ENCODE measurements at regions not wholly inside any gene's neighbourhood (a gene's known extent, or its start where the extent isn't known, plus 50 kb on each side); places are given as distances from the start of the nearest gene placed in this dataset.

DNA sequence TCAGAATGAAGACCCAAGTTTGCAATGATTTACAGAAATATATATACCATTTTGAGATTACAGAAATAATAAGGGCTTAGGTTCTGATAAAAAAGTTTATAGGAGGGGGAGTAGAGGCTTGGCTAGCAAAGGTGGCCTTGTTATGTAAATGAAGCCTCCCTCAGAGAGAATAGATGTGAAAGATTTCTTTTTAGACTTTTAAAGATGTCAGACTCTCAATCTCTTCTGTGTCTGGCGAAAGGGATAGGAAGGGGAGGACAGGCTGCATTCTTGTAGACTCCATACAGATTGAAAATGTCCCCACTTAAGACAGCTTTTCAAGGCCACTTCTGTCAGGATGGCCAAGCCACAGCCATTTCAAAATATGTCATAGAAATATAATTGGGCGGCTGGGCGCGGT lies 63.1 kb upstream of the CLINT1 start:
- H3K4me1 ChIP-seq (ENCODE audit: control insufficient read depth, insufficient read depth, low read length) = peaks cover 60% of the 10 kb centered on the region
- no peaks in the 10 kb centered on the region for H3K27me3 ChIP-seq (ENCODE audit: control insufficient read depth, insufficient read depth, low read length)
- no peak overlapping the region for H3K4me3 ChIP-seq (ENCODE audit: low read length)
- H3K36me3 ChIP-seq (ENCODE audit: control insufficient read depth, insufficient read depth, low read length) = no peaks in the 10 kb centered on the region
- no peak overlapping the region for H3K9ac ChIP-seq (ENCODE audit: low read length)
- H3K9me3 ChIP-seq (ENCODE audit: control insufficient read depth, low read length) = no peaks in the 10 kb centered on the region

DNA sequence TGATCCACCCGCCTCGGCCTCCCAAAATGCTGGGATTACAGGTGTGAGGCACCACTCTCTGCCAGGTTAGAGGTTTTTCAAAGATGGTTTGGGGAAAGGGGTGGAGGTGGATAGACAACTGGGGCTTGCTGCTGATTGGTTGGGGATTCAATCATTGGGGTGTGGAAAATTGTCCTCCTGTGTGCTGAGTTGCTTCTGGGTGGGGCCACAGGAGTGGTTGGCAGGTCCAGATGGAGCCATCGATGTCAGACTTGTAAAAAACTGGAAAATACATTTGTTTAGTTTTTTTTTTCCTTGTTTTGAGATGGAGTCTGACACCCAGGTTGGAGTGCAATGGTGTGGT lies 61.9 kb upstream of the CLINT1 start:
- Histone ChIP-seq H3K4me1 (ENCODE audit: control insufficient read depth, insufficient read depth, low read length) (peaks cover 58% of the 10 kb centered on the region), H3K9me3 (ENCODE audit: control insufficient read depth, low read length) (no peaks in the 10 kb centered on the region), H3K27me3 (ENCODE audit: control insufficient read depth, insufficient read depth, low read length) (no peaks in the 10 kb centered on the region), H3K36me3 (ENCODE audit: control insufficient read depth, insufficient read depth, low read length) (no peaks in the 10 kb centered on the region), H3K4me3 (ENCODE audit: low read length) (no peak overlapping the region), H3K9ac (ENCODE audit: low read length) (no peak overlapping the region)

DNA sequence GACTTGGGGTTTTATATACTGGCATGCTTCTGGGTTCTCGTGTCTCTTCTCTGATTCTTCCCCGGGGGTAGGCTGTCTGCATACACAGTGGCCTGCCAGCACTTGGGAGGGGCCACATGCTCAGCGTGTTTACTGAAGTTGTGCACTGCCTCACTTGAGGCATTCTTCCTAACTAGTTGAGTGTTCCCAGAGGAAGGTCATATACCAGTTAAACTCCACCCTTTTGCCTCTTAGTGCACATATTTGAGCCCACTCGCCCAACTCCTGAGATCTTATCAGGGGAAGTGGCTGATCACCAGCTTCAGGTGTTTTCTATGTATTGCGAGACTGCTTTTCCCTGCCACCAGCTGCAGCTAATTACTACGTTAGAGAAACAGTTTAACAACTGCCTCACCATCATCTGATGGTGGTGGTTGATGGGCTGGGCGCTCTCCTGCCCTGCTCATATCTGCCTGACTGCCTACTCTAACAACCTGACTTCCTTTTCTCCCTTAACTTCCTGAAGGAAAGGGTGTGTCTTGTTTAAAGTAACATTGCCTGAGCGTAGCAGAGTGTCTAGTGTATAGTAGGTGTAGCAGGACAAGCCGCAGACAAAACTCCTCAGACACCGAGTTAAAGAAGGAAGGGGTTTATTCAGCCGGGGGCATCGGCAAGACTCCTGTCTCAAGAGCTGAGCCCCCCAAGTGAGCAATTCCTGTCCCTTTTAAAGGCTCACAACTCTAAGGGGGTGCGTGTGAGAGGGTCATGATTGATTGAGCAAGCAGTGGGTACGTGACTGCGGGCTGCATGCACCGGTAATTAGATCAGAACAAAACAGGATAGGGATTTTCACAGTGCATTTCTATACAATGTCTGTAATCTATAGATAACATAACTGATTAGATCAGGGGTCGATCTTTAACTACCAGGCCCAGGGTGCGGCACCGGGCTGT lies 60.1 kb upstream of the CLINT1 start:
- H3K27me3 ChIP-seq (ENCODE audit: control insufficient read depth, insufficient read depth, low read length) = no peaks in the 10 kb centered on the region
- H3K9me3 ChIP-seq (ENCODE audit: control insufficient read depth, low read length) = no peaks in the 10 kb centered on the region
- H3K36me3 ChIP-seq (ENCODE audit: control insufficient read depth, insufficient read depth, low read length) = no peaks in the 10 kb centered on the region
- H3K9ac ChIP-seq (ENCODE audit: low read length) = no peak overlapping the region
- H3K4me1 ChIP-seq (ENCODE audit: control insufficient read depth, insufficient read depth, low read length) = peaks cover 62% of the 10 kb centered on the region
- H3K4me3 ChIP-seq (ENCODE audit: low read length) = no peak overlapping the region

DNA sequence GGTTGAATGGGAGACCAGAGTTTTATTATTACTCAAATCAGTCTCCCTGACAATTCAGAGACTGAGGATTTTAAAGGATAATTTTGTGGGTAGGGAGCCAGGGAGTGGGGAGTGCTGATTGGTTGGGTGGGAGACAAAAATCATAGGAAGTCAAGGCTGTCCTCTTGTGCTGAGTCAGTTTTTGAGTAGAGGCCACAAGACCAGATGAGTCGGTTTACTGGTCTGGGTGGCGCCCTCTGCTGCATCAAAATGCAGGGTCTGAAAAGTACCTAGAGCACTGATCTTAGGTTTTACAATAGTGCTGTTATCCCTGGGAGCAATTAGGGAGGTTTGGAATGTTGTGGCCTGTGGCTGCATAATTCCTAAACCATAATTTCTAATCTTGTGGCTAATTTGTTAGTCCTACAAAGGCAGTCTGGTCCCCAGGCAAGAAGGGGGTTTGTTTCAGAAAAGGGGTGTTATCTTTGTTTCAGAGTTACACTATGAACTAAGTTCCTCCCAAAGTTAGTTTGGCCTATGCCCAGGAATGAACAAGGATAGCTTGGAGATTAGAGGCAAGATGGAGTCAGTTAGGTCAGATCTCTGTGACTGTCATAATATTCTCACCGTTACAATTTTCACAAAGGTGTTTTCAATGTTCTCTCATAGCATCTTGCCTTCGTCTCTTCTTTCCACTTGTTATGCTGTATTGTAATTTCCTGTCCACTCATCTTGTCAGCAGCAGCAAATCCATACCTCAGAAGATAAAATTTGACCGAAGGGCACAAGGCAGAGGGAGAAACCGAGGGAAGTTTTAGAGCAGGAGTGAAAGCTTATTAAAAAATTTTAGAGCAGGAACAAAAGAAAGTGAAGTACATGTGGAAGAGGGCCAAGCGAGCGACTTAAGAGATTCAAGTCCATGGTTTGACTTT lies 59.2 kb upstream of the CLINT1 start:
- Histone ChIP-seq H3K36me3 (ENCODE audit: control insufficient read depth, insufficient read depth, low read length) (no peaks in the 10 kb centered on the region), H3K4me3 (ENCODE audit: low read length) (no peak overlapping the region), H3K4me1 (ENCODE audit: control insufficient read depth, insufficient read depth, low read length) (peaks cover 65% of the 10 kb centered on the region), H3K9me3 (ENCODE audit: control insufficient read depth, low read length) (no peaks in the 10 kb centered on the region), H3K27me3 (ENCODE audit: control insufficient read depth, insufficient read depth, low read length) (no peaks in the 10 kb centered on the region), H3K9ac (ENCODE audit: low read length) (no peak overlapping the region)

DNA sequence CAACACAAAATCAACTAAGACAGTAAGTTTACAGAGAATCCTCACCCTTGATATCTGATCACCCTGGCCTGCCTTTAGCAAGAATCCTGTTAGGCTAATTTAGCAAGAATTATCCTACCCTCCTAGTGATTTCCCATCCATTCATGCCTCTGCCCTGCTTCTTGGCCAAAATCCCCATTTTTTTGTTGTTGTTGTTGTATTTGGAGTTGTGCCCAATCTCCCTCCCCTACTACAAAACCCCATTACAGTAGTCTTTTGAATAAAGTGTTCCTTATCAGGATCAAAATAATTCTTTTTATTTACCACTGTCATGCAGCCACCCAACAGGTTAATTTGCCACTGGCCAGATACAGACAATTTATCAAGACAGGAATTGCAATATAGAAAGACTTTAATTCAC lies 58.5 kb upstream of the CLINT1 start:
- no peaks in the 10 kb centered on the region for H3K36me3 ChIP-seq (ENCODE audit: control insufficient read depth, insufficient read depth, low read length)
- H3K9me3 ChIP-seq (ENCODE audit: control insufficient read depth, low read length) = no peaks in the 10 kb centered on the region
- no peaks in the 10 kb centered on the region for H3K27me3 ChIP-seq (ENCODE audit: control insufficient read depth, insufficient read depth, low read length)
- no peak overlapping the region for H3K4me3 ChIP-seq (ENCODE audit: low read length)
- H3K4me1 ChIP-seq (ENCODE audit: control insufficient read depth, insufficient read depth, low read length) = peaks cover 70% of the 10 kb centered on the region
- no peak overlapping the region for H3K9ac ChIP-seq (ENCODE audit: low read length)

DNA sequence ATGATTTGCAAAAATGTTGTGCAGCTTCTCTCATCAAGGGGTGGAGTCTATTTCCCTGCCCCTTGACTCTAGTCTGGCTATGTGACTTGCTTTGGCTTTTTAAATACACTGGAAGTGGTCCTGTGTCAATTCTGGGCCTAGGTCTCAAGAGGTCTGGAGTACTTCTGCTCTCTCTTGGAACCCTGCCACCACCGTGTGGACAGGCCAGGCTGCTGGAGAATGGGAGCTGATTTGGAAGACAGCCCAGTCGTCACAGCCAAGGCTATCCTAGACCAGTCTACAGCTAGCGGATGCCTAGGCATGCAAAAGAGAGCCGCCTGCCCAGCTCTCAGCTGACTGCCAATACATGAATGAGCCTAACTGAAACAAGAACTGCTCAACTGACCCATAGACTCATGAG lies 56.7 kb upstream of the CLINT1 start:
- no peaks in the 10 kb centered on the region for H3K36me3 ChIP-seq (ENCODE audit: control insufficient read depth, insufficient read depth, low read length)
- peaks cover 81% of the 10 kb centered on the region for H3K4me1 ChIP-seq (ENCODE audit: control insufficient read depth, insufficient read depth, low read length)
- H3K9ac ChIP-seq (ENCODE audit: low read length) = no peak overlapping the region
- no peak overlapping the region for H3K4me3 ChIP-seq (ENCODE audit: low read length)
- H3K27me3 ChIP-seq (ENCODE audit: control insufficient read depth, insufficient read depth, low read length) = no peaks in the 10 kb centered on the region
- no peaks in the 10 kb centered on the region for H3K9me3 ChIP-seq (ENCODE audit: control insufficient read depth, low read length)

DNA sequence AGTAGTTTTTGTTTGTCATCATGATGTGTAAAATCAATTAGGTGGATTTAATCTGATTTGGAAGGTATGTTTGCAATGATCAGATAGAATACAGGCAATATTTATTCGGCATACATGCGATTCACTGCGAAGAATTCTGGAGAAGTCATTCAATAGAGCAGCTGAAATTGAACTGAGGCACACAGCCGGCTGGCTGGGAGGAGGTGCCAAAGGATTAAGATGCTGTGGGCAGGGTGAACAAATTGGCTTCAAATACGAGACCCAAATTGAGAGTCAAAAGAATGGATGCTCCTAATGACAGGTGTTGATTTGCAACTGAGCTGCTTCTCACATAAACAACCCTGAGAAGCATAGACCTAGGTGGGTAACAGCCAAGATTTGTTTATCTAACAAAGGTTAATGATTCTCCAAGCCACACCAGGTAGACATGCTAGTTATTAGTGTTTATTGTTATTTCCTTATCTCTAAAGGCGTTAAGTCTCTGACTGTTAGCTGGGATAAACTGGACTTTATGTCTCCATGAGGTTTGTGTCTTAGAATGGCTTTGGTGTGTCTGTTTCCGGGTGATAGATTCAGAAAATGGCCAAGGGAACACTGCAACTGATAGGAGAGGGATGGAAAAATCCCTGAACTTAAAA lies 55.3 kb upstream of the CLINT1 start:
- no peak overlapping the region for H3K9ac ChIP-seq (ENCODE audit: low read length)
- H3K9me3 ChIP-seq (ENCODE audit: control insufficient read depth, low read length) = no peaks in the 10 kb centered on the region
- no peak overlapping the region for H3K4me3 ChIP-seq (ENCODE audit: low read length)
- H3K36me3 ChIP-seq (ENCODE audit: control insufficient read depth, insufficient read depth, low read length) = no peaks in the 10 kb centered on the region
- H3K27me3 ChIP-seq (ENCODE audit: control insufficient read depth, insufficient read depth, low read length) = no peaks in the 10 kb centered on the region
- H3K4me1 ChIP-seq (ENCODE audit: control insufficient read depth, insufficient read depth, low read length) = peaks cover 72% of the 10 kb centered on the region

DNA sequence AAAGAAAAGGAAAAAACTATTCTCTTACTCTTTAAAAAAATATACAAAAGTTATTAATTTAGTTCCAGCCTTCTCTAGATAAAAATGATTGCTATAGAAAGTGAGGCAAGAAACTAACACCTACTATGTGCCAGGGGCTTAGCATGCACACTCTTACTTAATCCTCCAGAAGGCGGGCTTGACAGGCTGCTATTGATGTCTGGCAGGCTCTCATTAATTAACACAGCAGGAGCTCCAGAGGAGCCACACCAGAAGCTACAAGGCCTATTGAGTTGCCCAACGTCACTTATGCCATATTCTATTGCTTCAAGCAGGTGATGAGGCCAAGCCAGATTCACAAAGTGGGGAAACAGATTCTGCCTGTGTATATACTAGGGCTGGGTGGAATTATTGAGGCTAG lies 54.6 kb upstream of the CLINT1 start:
- Histone ChIP-seq H3K27me3 (ENCODE audit: control insufficient read depth, insufficient read depth, low read length) (no peaks in the 10 kb centered on the region), H3K36me3 (ENCODE audit: control insufficient read depth, insufficient read depth, low read length) (no peaks in the 10 kb centered on the region), H3K9ac (ENCODE audit: low read length) (no peak overlapping the region), H3K4me3 (ENCODE audit: low read length) (no peak overlapping the region), H3K4me1 (ENCODE audit: control insufficient read depth, insufficient read depth, low read length) (peaks cover 67% of the 10 kb centered on the region), H3K9me3 (ENCODE audit: control insufficient read depth, low read length) (no peaks in the 10 kb centered on the region)

DNA sequence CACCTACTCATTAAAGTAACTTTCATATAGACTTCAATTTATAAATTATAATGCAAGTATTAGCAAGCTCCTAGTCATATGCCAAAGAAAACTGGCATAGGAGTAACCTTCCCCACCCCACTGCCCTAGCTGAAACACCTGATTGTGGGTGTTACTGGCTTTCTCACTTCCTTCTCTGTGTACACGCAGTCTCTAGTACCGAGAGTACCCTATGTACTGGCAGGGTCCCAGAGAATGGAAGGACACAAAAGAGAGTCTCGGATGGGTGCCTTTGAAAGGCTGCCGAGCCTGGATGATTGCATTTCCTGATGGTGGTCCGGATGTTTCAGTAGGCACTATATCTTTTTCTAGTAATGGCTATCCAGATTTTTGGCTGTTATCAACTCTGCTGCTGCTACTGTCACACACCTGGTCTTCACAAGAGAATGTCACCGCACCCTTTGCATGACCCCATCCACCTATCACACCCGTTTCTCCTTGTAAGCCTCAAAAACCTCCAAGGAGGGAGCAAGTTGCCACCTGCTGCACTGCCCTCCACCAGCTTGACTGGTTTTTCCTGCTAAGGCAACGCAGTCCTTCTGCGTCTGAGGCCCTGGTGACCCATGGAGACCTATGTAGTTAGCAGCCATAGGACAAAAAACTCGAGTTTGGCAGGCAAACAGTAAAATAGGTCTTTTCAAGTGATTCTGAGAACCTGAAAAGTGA lies 53.8 kb upstream of the CLINT1 start:
- peak overlapping the region; percentile 36 for H3K9ac ChIP-seq (ENCODE audit: low read length)
- H3K36me3 ChIP-seq (ENCODE audit: control insufficient read depth, insufficient read depth, low read length) = no peaks in the 10 kb centered on the region
- no peak overlapping the region for H3K4me3 ChIP-seq (ENCODE audit: low read length)
- H3K27me3 ChIP-seq (ENCODE audit: control insufficient read depth, insufficient read depth, low read length) = no peaks in the 10 kb centered on the region
- peaks cover 59% of the 10 kb centered on the region for H3K4me1 ChIP-seq (ENCODE audit: control insufficient read depth, insufficient read depth, low read length)
- H3K9me3 ChIP-seq (ENCODE audit: control insufficient read depth, low read length) = no peaks in the 10 kb centered on the region

DNA sequence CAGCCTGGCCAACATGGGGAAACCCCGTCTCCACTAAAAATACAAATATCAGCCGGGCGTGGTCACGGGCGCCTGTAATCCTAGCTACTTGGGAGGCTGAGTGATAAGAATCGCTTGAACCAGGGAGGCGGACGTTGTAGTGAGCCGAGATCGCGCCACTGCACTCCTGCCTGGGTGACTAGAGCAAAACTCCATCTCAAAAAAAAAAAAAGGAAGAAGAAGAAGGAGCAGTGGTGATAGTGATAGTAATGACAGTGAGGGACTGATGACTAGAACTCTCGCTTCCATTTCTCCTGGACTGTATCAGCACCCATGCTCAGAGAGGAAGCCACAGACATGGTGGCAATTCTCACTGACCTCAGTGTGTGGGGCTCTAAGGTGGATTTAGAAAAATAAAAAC lies 52.6 kb upstream of the CLINT1 start:
- Histone ChIP-seq H3K9me3 (ENCODE audit: control insufficient read depth, low read length) (no peaks in the 10 kb centered on the region), H3K9ac (ENCODE audit: low read length) (no peak overlapping the region), H3K4me1 (ENCODE audit: control insufficient read depth, insufficient read depth, low read length) (peaks cover 48% of the 10 kb centered on the region), H3K27me3 (ENCODE audit: control insufficient read depth, insufficient read depth, low read length) (no peaks in the 10 kb centered on the region), H3K36me3 (ENCODE audit: control insufficient read depth, insufficient read depth, low read length) (no peaks in the 10 kb centered on the region), H3K4me3 (ENCODE audit: low read length) (no peak overlapping the region)
